GM23338 (cell line): ENCODE measurements at regions not wholly inside any gene's neighbourhood (a gene's known extent, or its start where the extent isn't known, plus 50 kb on each side); places are given as distances from the start of the nearest gene placed in this dataset.

Source experiments
- ATAC-seq: fragments of 200-7000 bp; cut with Tn5 transposase; 3 replicates; pipeline ENCODE4 v1.9.1; 2020
- DNase-seq: peaks from one replicate; pipeline ENCODE4 v3.0.0-alpha.2; 2015; ENCODE audit warnings: low spot score
- H2AFZ ChIP-seq: fragments of 200-600 bp; sonication (generic); 2 replicates; pipeline ENCODE4 v1.8.0; 2016; ENCODE audit warnings: antibody characterized with exemption, mild to moderate bottlenecking, moderate library complexity
- H3F3A ChIP-seq: fragments of 200-600 bp; sonication (generic); replicated peaks from 2 replicates; pipeline ENCODE4 v1.8.0; 2017; ENCODE audit warnings: antibody characterized with exemption, mixed run types, low read depth
- H3K27ac ChIP-seq: fragments of 200-600 bp; sonication (generic); 2 replicates; pipeline ENCODE4 v1.6.1; 2016; ENCODE audit warnings: low read depth
- H3K27me3 ChIP-seq: fragments of 200-600 bp; sonication (generic); 2 replicates; pipeline ENCODE4 v1.8.0; 2016; ENCODE audit warnings: mild to moderate bottlenecking, mixed run types, moderate library complexity; ENCODE audit not compliant: insufficient read depth
- H3K36me3 ChIP-seq: fragments of 200-600 bp; sonication (generic); 2 replicates; pipeline ENCODE4 v1.8.0; 2016; ENCODE audit warnings: mild to moderate bottlenecking; ENCODE audit not compliant: insufficient read depth
- H3K4me1 ChIP-seq: fragments of 200-600 bp; sonication (generic); 2 replicates; pipeline ENCODE4 v1.8.0; 2016; ENCODE audit warnings: mild to moderate bottlenecking, moderate library complexity; ENCODE audit not compliant: insufficient read depth
- H3K4me2 ChIP-seq: fragments of 200-600 bp; sonication (generic); 2 replicates; pipeline ENCODE4 v1.7.1; 2017; ENCODE audit warnings: mixed run types
- H3K4me3 ChIP-seq: fragments of 200-600 bp; sonication (generic); 2 replicates; pipeline ENCODE4 v1.6.1; 2016; ENCODE audit warnings: mixed run types
- H3K79me2 ChIP-seq: fragments of 200-600 bp; sonication (generic); replicated peaks from 2 replicates; pipeline ENCODE4 v1.8.0; 2017; ENCODE audit warnings: mild to moderate bottlenecking; ENCODE audit not compliant: insufficient read depth
- H3K9me2 ChIP-seq: fragments of 200-600 bp; sonication (generic); 2 replicates; pipeline ENCODE4 v1.8.0; 2017; ENCODE audit not compliant: insufficient read depth
- H4K20me1 ChIP-seq: fragments of 200-600 bp; sonication (generic); replicated peaks from 2 replicates; pipeline ENCODE4 v1.8.0; 2017; ENCODE audit warnings: mild to moderate bottlenecking; ENCODE audit not compliant: insufficient read depth
- H3K27ac Mint-ChIP-seq: 2 replicates; pipeline ENCODE4 v1.8.0; 2020; ENCODE audit warnings: inconsistent platforms, mild to moderate bottlenecking, moderate library complexity, mixed read lengths
- H3K27me3 Mint-ChIP-seq: 3 replicates; pipeline ENCODE4 v1.8.0; 2022; ENCODE audit warnings: low read depth, mild to moderate bottlenecking, moderate library complexity, mixed read lengths, inconsistent platforms; ENCODE audit not compliant: insufficient read depth, poor library complexity
- H3K36me3 Mint-ChIP-seq: 3 replicates; pipeline ENCODE4 v1.8.0; 2021; ENCODE audit warnings: low read depth, mild to moderate bottlenecking, inconsistent platforms, moderate library complexity, mixed read lengths
- H3K4me1 Mint-ChIP-seq: 3 replicates; pipeline ENCODE4 v1.8.0; 2020; ENCODE audit warnings: mild to moderate bottlenecking, inconsistent platforms, mixed read lengths
- H3K4me3 Mint-ChIP-seq: 3 replicates; pipeline ENCODE4 v1.8.0; 2021; ENCODE audit warnings: moderate library complexity, mild to moderate bottlenecking, inconsistent platforms, mixed read lengths
- H3K9me3 Mint-ChIP-seq: 3 replicates; pipeline ENCODE4 v1.8.0; 2020; ENCODE audit warnings: moderate library complexity, mild to moderate bottlenecking, inconsistent platforms, mixed read lengths
- CREB1 ChIP-seq: fragments of 250-450 bp; sonication (Bioruptor Pico); IDR thresholded peaks from 2 replicates; pipeline ENCODE4 v1.5.0; 2020; ENCODE audit warnings: low read depth, mild to moderate bottlenecking, moderate library complexity
- CTCF ChIP-seq, 2 experiments: fragments of 200-600 bp in 1 of 2; sonication (generic) in 1 of 2; conservative IDR thresholded peaks; 2 replicates each; pipeline versions ENCODE4 v1.5.1 to v1.6.1; 2016 to 2017; ENCODE audit warnings: antibody characterized with exemption in 2 of 2, low read depth in 2 of 2, mild to moderate bottlenecking in 2 of 2, moderate library complexity in 1 of 2
- ETS1 ChIP-seq: IDR thresholded peaks from 2 replicates; pipeline ENCODE4 v1.6.1; 2016; ENCODE audit warnings: antibody characterized with exemption
- JUNB ChIP-seq: IDR thresholded peaks from one replicate; pipeline ENCODE4 v1.6.1; 2016; ENCODE audit warnings: antibody characterized with exemption; ENCODE audit not compliant: unreplicated experiment
- NANOG ChIP-seq: IDR thresholded peaks from 2 replicates; pipeline ENCODE4 v1.6.1; 2016; ENCODE audit warnings: antibody characterized with exemption, borderline replicate concordance
- POLR2AphosphoS5 ChIP-seq: IDR thresholded peaks from 2 replicates; pipeline ENCODE4 v1.6.1; 2016; ENCODE audit warnings: antibody characterized with exemption, low read depth
- REST ChIP-seq: IDR thresholded peaks from one replicate; pipeline ENCODE4 v1.6.1; 2018; ENCODE audit warnings: antibody characterized with exemption; ENCODE audit not compliant: unreplicated experiment
- ZNF114 ChIP-seq: fragments of 250-450 bp; sonication (Bioruptor Pico); IDR thresholded peaks from 2 replicates; pipeline ENCODE4 v1.5.0; 2020; ENCODE audit warnings: mild to moderate bottlenecking, moderate library complexity

- TF ChIP-seq REST (no peak), ZNF114 (CRISPR knock-in tag) (no peak), CREB1 (no peak)
Observed at GRCh38 chr3:165713479-165713878, 123.7 kb downstream of the BCHE start (continued).

- no peak overlapping the region for H2AFZ ChIP-seq
- Mint-ChIP-seq H3K36me3 (no peaks in the 10 kb centered on the region), H3K27ac (no peak overlapping the region), H3K4me1 (no peaks in the 10 kb centered on the region), H3K4me3 (no peak overlapping the region), H3K27me3 (no peaks in the 10 kb centered on the region), H3K9me3 (no peaks in the 10 kb centered on the region)
- no peaks in the 10 kb centered on the region for H3K36me3 ChIP-seq
- H3K4me3 ChIP-seq = no peak overlapping the region
- H3K4me2 ChIP-seq = no peak overlapping the region
- no peak for ATAC-seq
- H3K4me1 ChIP-seq = no peaks in the 10 kb centered on the region
- H3K27ac ChIP-seq = no peak overlapping the region
- no peak for DNase-seq
- H3K27me3 ChIP-seq = no peaks in the 10 kb centered on the region
- H3K79me2 ChIP-seq = no peaks in the 10 kb centered on the region
- TF ChIP-seq CREB1 = no peak
- TF ChIP-seq NANOG = no peak
- no peak for TF ChIP-seq ZNF114 (CRISPR knock-in tag)
- TF ChIP-seq CTCF (conservative IDR thresholded peaks at IDR 0.05; ENCODE audit: low read depth in 2 of 2) = no peak
- no peak for TF ChIP-seq JUNB
- TF ChIP-seq ETS1 = no peak
- no peaks in the 10 kb centered on the region for H4K20me1 ChIP-seq
- H3F3A ChIP-seq = no peaks in the 10 kb centered on the region
- no peaks in the 10 kb centered on the region; the same call in 1 of the 2 replicates for H3K9me2 ChIP-seq
Observed at GRCh38 chr3:165712382-165712781, 124.8 kb downstream of the BCHE start.

GRCh38 chr3:165697910-165698309, 139.3 kb downstream of the BCHE start:
- H3K36me3 ChIP-seq = no peaks in the 10 kb centered on the region
- Mint-ChIP-seq H3K36me3 (peaks cover 10% of the 10 kb centered on the region), H3K4me1 (no peaks in the 10 kb centered on the region), H3K4me3 (no peak overlapping the region), H3K27me3 (no peaks in the 10 kb centered on the region), H3K9me3 (peaks cover 13% of the 10 kb centered on the region), H3K27ac (no peak overlapping the region)
- H3K27ac ChIP-seq = no peak overlapping the region
- H2AFZ ChIP-seq = no peak overlapping the region
- H3K9me2 ChIP-seq = no peaks in the 10 kb centered on the region
- H3K27me3 ChIP-seq = no peaks in the 10 kb centered on the region
- no peaks in the 10 kb centered on the region for H3F3A ChIP-seq
- no peak for ATAC-seq
- H3K4me3 ChIP-seq = no peak overlapping the region
- DNase-seq = no peak
- H3K79me2 ChIP-seq = no peaks in the 10 kb centered on the region
- no peak overlapping the region for H3K4me2 ChIP-seq
- H3K4me1 ChIP-seq = no peaks in the 10 kb centered on the region
- H4K20me1 ChIP-seq = no peaks in the 10 kb centered on the region
- TF ChIP-seq POLR2AphosphoS5 = no peak
- no peak for TF ChIP-seq CTCF (conservative IDR thresholded peaks at IDR 0.05; ENCODE audit: low read depth in 2 of 2)
